GM23248 (cell line): ENCODE measurements at regions not wholly inside any gene's neighbourhood (a gene's known extent, or its start where the extent isn't known, plus 50 kb on each side); places are given as distances from the start of the nearest gene placed in this dataset.

ENCODE experiments used
- EZH2 ChIP-seq: fragments of 200-600 bp; sonication (generic); IDR thresholded peaks from 2 replicates; pipeline ENCODE4 v1.6.1; 2018; ENCODE audit warnings: antibody characterized with exemption, mild to moderate bottlenecking; ENCODE audit not compliant: insufficient read depth, poor library complexity, severe bottlenecking
- EZH2phosphoT487 ChIP-seq: fragments of 200-600 bp; sonication (generic); IDR thresholded peaks from 2 replicates; pipeline ENCODE4 v1.6.1; 2018; ENCODE audit warnings: antibody characterized with exemption, moderate library complexity, mild to moderate bottlenecking, low read depth; ENCODE audit not compliant: insufficient read depth

GRCh38 chr10:3233486-3233990 is 61.0 kb upstream of the PITRM1 start:
- no peak for TF ChIP-seq EZH2phosphoT487
- TF ChIP-seq EZH2, result no peak
